ENCODE measurements at regions not wholly inside any gene's neighbourhood (a gene's known extent, or its start where the extent isn't known, plus 50 kb on each side); places are given as distances from the start of the nearest gene placed in this dataset.

DNA sequence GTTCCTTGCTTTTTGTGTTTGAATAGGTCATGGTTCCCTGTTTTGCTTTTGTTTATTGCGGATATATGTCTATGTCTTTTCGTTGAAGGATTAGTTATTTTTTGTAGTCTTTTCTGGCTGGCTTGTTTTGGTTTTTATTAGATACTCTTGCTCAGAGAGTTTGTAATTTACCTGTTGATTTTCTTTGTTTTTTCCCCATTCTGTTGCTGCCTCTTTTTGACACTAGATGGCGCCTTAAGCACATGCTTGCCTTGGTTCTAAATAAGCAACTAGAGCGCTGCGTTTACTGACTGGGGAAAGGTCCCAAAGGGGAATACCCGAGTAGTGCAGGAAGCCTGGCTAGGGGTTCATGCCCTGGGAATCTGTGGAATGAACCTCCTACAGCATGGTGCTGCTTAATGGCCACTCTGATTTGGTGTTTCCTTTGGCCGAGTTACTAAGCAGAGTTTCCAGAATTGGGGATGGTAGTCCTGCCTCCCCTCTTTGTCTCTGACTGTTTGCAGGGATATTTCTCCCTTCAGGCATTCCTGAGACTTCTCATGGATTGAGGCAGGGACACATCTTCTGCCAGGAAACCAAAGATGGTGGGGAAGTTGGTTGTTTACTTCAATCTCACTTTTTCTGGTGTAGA is 143.2 kb downstream of the PTPRU start (continued):
- TF ChIP-seq, protein P1, sequence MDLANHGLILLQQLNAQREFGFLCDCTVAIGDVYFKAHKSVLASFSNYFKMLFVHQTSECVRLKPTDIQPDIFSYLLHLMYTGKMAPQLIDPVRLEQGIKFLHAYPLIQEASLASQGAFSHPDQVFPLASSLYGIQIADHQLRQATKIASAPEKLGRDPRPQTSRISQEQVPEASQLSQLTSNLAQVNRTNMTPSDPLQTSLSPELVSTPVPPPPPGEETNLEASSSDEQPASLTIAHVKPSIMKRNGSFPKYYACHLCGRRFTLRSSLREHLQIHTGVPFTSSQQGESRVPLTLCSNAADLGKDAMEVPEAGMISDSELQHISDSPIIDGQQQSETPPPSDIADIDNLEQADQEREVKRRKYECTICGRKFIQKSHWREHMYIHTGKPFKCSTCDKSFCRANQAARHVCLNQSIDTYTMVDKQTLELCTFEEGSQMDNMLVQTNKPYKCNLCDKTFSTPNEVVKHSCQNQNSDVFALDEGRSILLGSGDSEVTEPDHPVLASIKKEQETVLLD (CRISPR knock-in tag; IDR thresholded peaks at IDR 0.05; ENCODE audit: low read depth) = no peak
- no peak for TF ChIP-seq ZMYM3 (CRISPR knock-in tag; IDR thresholded peaks at IDR 0.05)
- TF ChIP-seq KDM6A (CRISPR knock-in tag; IDR thresholded peaks at IDR 0.05; ENCODE audit: low read depth) = no peak
- TF ChIP-seq, protein P2, sequence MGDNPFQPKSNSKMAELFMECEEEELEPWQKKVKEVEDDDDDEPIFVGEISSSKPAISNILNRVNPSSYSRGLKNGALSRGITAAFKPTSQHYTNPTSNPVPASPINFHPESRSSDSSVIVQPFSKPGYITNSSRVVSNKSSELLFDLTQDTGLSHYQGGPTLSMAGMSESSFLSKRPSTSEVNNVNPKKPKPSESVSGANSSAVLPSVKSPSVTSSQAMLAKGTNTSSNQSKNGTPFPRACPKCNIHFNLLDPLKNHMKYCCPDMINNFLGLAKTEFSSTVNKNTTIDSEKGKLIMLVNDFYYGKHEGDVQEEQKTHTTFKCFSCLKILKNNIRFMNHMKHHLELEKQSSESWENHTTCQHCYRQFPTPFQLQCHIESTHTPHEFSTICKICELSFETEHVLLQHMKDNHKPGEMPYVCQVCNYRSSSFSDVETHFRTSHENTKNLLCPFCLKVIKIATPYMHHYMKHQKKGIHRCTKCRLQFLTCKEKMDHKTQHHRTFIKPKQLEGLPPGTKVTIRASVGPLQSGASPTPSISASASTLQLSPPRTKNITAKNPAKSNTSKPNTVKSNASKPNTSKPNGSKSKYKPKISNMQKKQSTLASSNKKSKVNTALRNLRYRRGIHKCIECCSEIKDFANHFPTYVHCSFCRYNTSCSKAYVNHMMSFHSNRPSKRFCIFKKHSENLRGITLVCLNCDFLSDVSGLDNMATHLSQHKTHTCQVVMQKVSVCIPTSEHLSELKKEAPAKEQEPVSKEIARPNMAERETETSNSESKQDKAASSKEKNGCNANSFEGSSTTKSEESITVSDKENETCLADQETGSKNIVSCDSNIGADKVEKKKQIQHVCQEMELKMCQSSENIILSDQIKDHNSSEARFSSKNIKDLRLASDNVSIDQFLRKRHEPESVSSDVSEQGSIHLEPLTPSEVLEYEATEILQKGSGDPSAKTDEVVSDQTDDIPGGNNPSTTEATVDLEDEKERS (CRISPR knock-in tag; IDR thresholded peaks at IDR 0.05) = peak; percentile 96
- TF ChIP-seq GABPB1 (CRISPR knock-in tag; IDR thresholded peaks at IDR 0.05) = no peak
- TF ChIP-seq, protein P3, sequence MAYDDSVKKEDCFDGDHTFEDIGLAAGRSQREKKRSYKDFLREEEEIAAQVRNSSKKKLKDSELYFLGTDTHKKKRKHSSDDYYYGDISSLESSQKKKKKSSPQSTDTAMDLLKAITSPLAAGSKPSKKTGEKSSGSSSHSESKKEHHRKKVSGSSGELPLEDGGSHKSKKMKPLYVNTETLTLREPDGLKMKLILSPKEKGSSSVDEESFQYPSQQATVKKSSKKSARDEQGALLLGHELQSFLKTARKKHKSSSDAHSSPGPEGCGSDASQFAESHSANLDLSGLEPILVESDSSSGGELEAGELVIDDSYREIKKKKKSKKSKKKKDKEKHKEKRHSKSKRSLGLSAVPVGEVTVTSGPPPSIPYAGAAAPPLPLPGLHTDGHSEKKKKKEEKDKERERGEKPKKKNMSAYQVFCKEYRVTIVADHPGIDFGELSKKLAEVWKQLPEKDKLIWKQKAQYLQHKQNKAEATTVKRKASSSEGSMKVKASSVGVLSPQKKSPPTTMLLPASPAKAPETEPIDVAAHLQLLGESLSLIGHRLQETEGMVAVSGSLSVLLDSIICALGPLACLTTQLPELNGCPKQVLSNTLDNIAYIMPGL (CRISPR knock-in tag; IDR thresholded peaks at IDR 0.05; ENCODE audit: borderline replicate concordance in 1 of 2, low read depth in 1 of 2) = no peak
- no peak for TF ChIP-seq POLR2AphosphoS5 (IDR thresholded peaks at IDR 0.05; ENCODE audit: low read depth, low read length)
- no peak for TF ChIP-seq EED (CRISPR knock-in tag; IDR thresholded peaks at IDR 0.05)
- TF ChIP-seq KDM5A (IDR thresholded peaks at IDR 0.05; ENCODE audit: borderline replicate concordance, low read length) = no peak
- TF ChIP-seq DNMT3B (CRISPR knock-in tag; conservative IDR thresholded peaks at IDR 0.05) = no peak
- TF ChIP-seq, protein P4, sequence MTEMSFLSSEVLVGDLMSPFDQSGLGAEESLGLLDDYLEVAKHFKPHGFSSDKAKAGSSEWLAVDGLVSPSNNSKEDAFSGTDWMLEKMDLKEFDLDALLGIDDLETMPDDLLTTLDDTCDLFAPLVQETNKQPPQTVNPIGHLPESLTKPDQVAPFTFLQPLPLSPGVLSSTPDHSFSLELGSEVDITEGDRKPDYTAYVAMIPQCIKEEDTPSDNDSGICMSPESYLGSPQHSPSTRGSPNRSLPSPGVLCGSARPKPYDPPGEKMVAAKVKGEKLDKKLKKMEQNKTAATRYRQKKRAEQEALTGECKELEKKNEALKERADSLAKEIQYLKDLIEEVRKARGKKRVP (CRISPR knock-in tag; IDR thresholded peaks at IDR 0.05) = no peak
- no peak for TF ChIP-seq MED8 (CRISPR knock-in tag; IDR thresholded peaks at IDR 0.05; ENCODE audit: insufficient replicate concordance)
- TF ChIP-seq CBX1 (IDR thresholded peaks at IDR 0.05; ENCODE audit: low read depth) = peak; percentile 48
- no peak for TF ChIP-seq CHCHD3 (CRISPR knock-in tag; IDR thresholded peaks at IDR 0.05)
- TF ChIP-seq ZNF383 (CRISPR knock-in tag; IDR thresholded peaks at IDR 0.05; ENCODE audit: borderline replicate concordance) = no peak
- peak; percentile 89 for TF ChIP-seq SMC3 (IDR thresholded peaks at IDR 0.05; ENCODE audit: low read length)
- no peak for TF ChIP-seq ZNF263 (CRISPR knock-in tag; IDR thresholded peaks at IDR 0.05)
- TF ChIP-seq ATAD3A (CRISPR knock-in tag; IDR thresholded peaks at IDR 0.05) = no peak
- TF ChIP-seq, protein P5, sequence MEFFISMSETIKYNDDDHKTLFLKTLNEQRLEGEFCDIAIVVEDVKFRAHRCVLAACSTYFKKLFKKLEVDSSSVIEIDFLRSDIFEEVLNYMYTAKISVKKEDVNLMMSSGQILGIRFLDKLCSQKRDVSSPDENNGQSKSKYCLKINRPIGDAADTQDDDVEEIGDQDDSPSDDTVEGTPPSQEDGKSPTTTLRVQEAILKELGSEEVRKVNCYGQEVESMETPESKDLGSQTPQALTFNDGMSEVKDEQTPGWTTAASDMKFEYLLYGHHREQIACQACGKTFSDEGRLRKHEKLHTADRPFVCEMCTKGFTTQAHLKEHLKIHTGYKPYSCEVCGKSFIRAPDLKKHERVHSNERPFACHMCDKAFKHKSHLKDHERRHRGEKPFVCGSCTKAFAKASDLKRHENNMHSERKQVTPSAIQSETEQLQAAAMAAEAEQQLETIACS (CRISPR knock-in tag; IDR thresholded peaks at IDR 0.05) = no peak
- TF ChIP-seq FLYWCH1 (CRISPR knock-in tag; IDR thresholded peaks at IDR 0.05) = no peak
- TF ChIP-seq GTF2F1 (IDR thresholded peaks at IDR 0.05; ENCODE audit: low read length) = no peak
- no peak for TF ChIP-seq IRF2 (CRISPR knock-in tag; IDR thresholded peaks at IDR 0.05)
- TF ChIP-seq ZNF605 (CRISPR knock-in tag; IDR thresholded peaks at IDR 0.05) = no peak
- no peak for TF ChIP-seq KDM4B (CRISPR knock-in tag; IDR thresholded peaks at IDR 0.05)
